Small intestine (tissue), 7 donors: ENCODE measurements at regions not wholly inside any gene's neighbourhood (a gene's known extent, or its start where the extent isn't known, plus 50 kb on each side); places are given as distances from the start of the nearest gene placed in this dataset.

Experiments used
- DNase-seq, 2 donors: peaks; one replicate each; pipeline versions ENCODE4 v3.0.0 to v3.0.0-alpha.2; 2013
- FAIRE-seq: peaks from 2 replicates; lab custom pipeline; 2012; peaks lifted over from hg19 to GRCh38; lab: Jason Lieb, UNC
- H3K27ac ChIP-seq, 3 donors: one replicate each; pipeline ENCODE4 v1.5.1; 2013; ENCODE audit warnings: low read length in 2 of 3, mild to moderate bottlenecking in 2 of 3, control low read depth in 1 of 3, inconsistent platforms in 1 of 3, low read depth in 1 of 3, moderate library complexity in 1 of 3
- H3K27me3 ChIP-seq, 3 donors: one replicate each; pipeline ENCODE4 v1.6.1; 2013; ENCODE audit warnings: low read length in 3 of 3, inconsistent platforms in 1 of 3; ENCODE audit not compliant: control insufficient read depth in 3 of 3, insufficient read depth in 3 of 3
- H3K36me3 ChIP-seq, 3 donors: one replicate each; pipeline ENCODE4 v1.6.1; 2013; ENCODE audit warnings: low read length in 3 of 3, inconsistent platforms in 1 of 3, low read depth in 1 of 3, mild to moderate bottlenecking in 1 of 3, moderate library complexity in 1 of 3; ENCODE audit not compliant: control insufficient read depth in 3 of 3, insufficient read depth in 2 of 3
- H3K4me1 ChIP-seq, 3 donors: one replicate each; pipeline ENCODE4 v1.6.1; 2013; ENCODE audit warnings: low read length in 2 of 3, inconsistent platforms in 1 of 3, low read depth in 1 of 3, mild to moderate bottlenecking in 1 of 3, moderate library complexity in 1 of 3; ENCODE audit not compliant: control insufficient read depth in 3 of 3, insufficient read depth in 2 of 3
- H3K4me3 ChIP-seq, 3 donors: one replicate each; pipeline ENCODE4 v1.5.1; 2013; ENCODE audit warnings: low read length in 3 of 3, control low read depth in 1 of 3, inconsistent platforms in 1 of 3, low read depth in 1 of 3, mild to moderate bottlenecking in 1 of 3, moderate library complexity in 1 of 3
- H3K9me3 ChIP-seq, 2 donors: one replicate each; pipeline ENCODE4 v1.6.1; 2013; ENCODE audit warnings: low read depth in 1 of 2, low read length in 1 of 2; ENCODE audit not compliant: control insufficient read depth in 2 of 2, insufficient read depth in 1 of 2
- WGBS, 3 donors: extraction: QIAGEN DNeasy Blood & Tissue Kit; methylation state at CpG; one replicate each; pipeline ENCODE4 v1.1.7; 2013; 5-methylcytosine and 5-hydroxymethylcytosine counted together
- donor health status: healthy with polysubstance abuse.
- donor health status: control.
- donor health status: control.
- donor health status: Bipolar disorder and iron deficiency.
- donor health status: healthy.

GRCh38 chr22:47608421-47608820 is 846.0 kb downstream of the TBC1D22A start:
- no peak overlapping the region for H3K27ac ChIP-seq
- H3K36me3 ChIP-seq = no peaks in the 10 kb centered on the region
- H3K4me3 ChIP-seq = no peak overlapping the region
- no peaks in the 10 kb centered on the region for H3K27me3 ChIP-seq
- no peaks in the 10 kb centered on the region for H3K4me1 ChIP-seq
- DNase-seq = no peak
- FAIRE-seq = no peak
- WGBS, 3 donors = 81 to 86% (median 84%) methylated on average over 3 of the region's 3 CpGs
- no peaks in the 10 kb centered on the region for H3K9me3 ChIP-seq

GRCh38 chr22:47607486-47607885 is 845.0 kb downstream of the TBC1D22A start:
- DNase-seq = no peak
- FAIRE-seq = no peak
- Histone ChIP-seq H3K4me3 (no peak overlapping the region), H3K36me3 (no peaks in the 10 kb centered on the region), H3K4me1 (no peaks in the 10 kb centered on the region), H3K27ac (no peak overlapping the region), H3K9me3 (no peaks in the 10 kb centered on the region), H3K27me3 (no peaks in the 10 kb centered on the region)
- WGBS, 3 donors = 80 to 86% (median 86%) methylated on average over 6 to 7 of the region's 7 CpGs

GRCh38 chr22:47606426-47606825 is 844.0 kb downstream of the TBC1D22A start:
- Histone ChIP-seq H3K27me3 (no peaks in the 10 kb centered on the region), H3K9me3 (no peaks in the 10 kb centered on the region), H3K36me3 (no peaks in the 10 kb centered on the region), H3K4me1 (no peaks in the 10 kb centered on the region), H3K27ac (no peak overlapping the region), H3K4me3 (no peak overlapping the region)
- DNase-seq (no peak), FAIRE-seq (no peak)
- WGBS, 3 donors = 84 to 91% (median 88%) methylated on average over 9 of the region's 9 CpGs

GRCh38 chr22:47605886-47606285 is 843.4 kb downstream of the TBC1D22A start:
- Histone ChIP-seq H3K4me1 (no peaks in the 10 kb centered on the region), H3K27ac (no peak overlapping the region), H3K27me3 (no peaks in the 10 kb centered on the region), H3K9me3 (no peaks in the 10 kb centered on the region), H3K4me3 (no peak overlapping the region), H3K36me3 (no peaks in the 10 kb centered on the region)
- DNase-seq = no peak
- no peak for FAIRE-seq
- WGBS, 3 donors = 54 to 71% (median 56%) methylated on average over 5 of the region's 5 CpGs

GRCh38 chr22:47605441-47605840 is 843.0 kb downstream of the TBC1D22A start:
- no peak for FAIRE-seq
- Histone ChIP-seq H3K27me3 (no peaks in the 10 kb centered on the region), H3K27ac (no peak overlapping the region), H3K36me3 (no peaks in the 10 kb centered on the region), H3K4me1 (no peaks in the 10 kb centered on the region), H3K4me3 (no peak overlapping the region), H3K9me3 (no peaks in the 10 kb centered on the region)
- 70 to 72% (median 72%) methylated on average over 15 of the region's 15 CpGs for WGBS, 3 donors
- no peak for DNase-seq

GRCh38 chr22:47604563-47604962 is 842.1 kb downstream of the TBC1D22A start:
- DNase-seq (no peak), FAIRE-seq (no peak)
- H3K9me3 ChIP-seq = no peaks in the 10 kb centered on the region
- whole genome bisulfite sequencing, 3 donors = 65 to 78% (median 65%) methylated on average over 3 of the region's 3 CpGs
- H3K27me3 ChIP-seq = no peaks in the 10 kb centered on the region
- H3K36me3 ChIP-seq = no peaks in the 10 kb centered on the region
- no peak overlapping the region for H3K27ac ChIP-seq
- no peaks in the 10 kb centered on the region for H3K4me1 ChIP-seq
- H3K4me3 ChIP-seq = no peak overlapping the region

- H3K36me3 ChIP-seq = no peaks in the 10 kb centered on the region
- no peak for FAIRE-seq
- no peaks in the 10 kb centered on the region for H3K4me1 ChIP-seq
- no peaks in the 10 kb centered on the region for H3K27me3 ChIP-seq
- H3K9me3 ChIP-seq = no peaks in the 10 kb centered on the region
- H3K4me3 ChIP-seq = no peak overlapping the region
- no peak overlapping the region for H3K27ac ChIP-seq
- DNase-seq = no peak
- 86 to 99% (median 93%) methylated on average over 3 of the region's 3 CpGs for WGBS, 3 donors
Measured at GRCh38 chr22:47602732-47603131, 840.3 kb downstream of the TBC1D22A start.

- no peak overlapping the region for H3K27ac ChIP-seq
- FAIRE-seq (no peak), DNase-seq (no peak)
- H3K36me3 ChIP-seq = no peaks in the 10 kb centered on the region
- 66 to 75% (median 72%) methylated on average over 10 of the region's 10 CpGs for whole genome bisulfite sequencing, 3 donors
- H3K4me3 ChIP-seq = no peak overlapping the region
- H3K9me3 ChIP-seq = no peaks in the 10 kb centered on the region
- H3K4me1 ChIP-seq = no peaks in the 10 kb centered on the region
- no peaks in the 10 kb centered on the region for H3K27me3 ChIP-seq
Measured at GRCh38 chr22:47601666-47602065, 839.2 kb downstream of the TBC1D22A start.

- Histone ChIP-seq H3K27ac (no peak overlapping the region), H3K36me3 (no peaks in the 10 kb centered on the region), H3K4me1 (no peaks in the 10 kb centered on the region), H3K27me3 (no peaks in the 10 kb centered on the region), H3K9me3 (no peaks in the 10 kb centered on the region), H3K4me3 (no peak overlapping the region)
- FAIRE-seq (no peak), DNase-seq (no peak)
- WGBS, 3 donors = 58 to 73% (median 64%) methylated on average over 12 to 16 of the region's 16 CpGs
Measured at GRCh38 chr22:47600791-47601625, 838.6 kb downstream of the TBC1D22A start.
